CD4-positive, alpha-beta T cell (primary cell): ENCODE measurements at regions not wholly inside any gene's neighbourhood (a gene's known extent, or its start where the extent isn't known, plus 50 kb on each side); places are given as distances from the start of the nearest gene placed in this dataset.
"Not testable (repeated sequence)": the region's sequence is repeated elsewhere in the genome, so short reads cannot be mapped to it uniquely, and the experiment has no call there.

Experiments
- ATAC-seq: fragments of 200-7000 bp; cut with Tn5 transposase; one replicate; pipeline ENCODE4 v1.10.0; 2022; ENCODE audit warnings: mild to moderate bottlenecking; ENCODE audit not compliant: poor library complexity
- CTCF ChIA-PET: fragments of 350-600 bp; sonication (Branson Sonifier 250); formaldehyde crosslinking; loops from one replicate; lab custom pipeline; 2021; ENCODE audit warnings: antibody characterized with exemption, inconsistent platforms; lab: Charles Lee
- POLR2A ChIA-PET: fragments of 350-600 bp; sonication (Branson Sonifier 250); formaldehyde crosslinking; loops from one replicate; lab custom pipeline; 2021; ENCODE audit warnings: antibody characterized with exemption, inconsistent platforms; lab: Charles Lee
- DNase-seq, 14 experiments: peaks; one replicate each; pipeline ENCODE4 v3.0.0-alpha.2; 2013 to 2020; ENCODE audit warnings: mixed read lengths in 2 of 14
- H3K27ac ChIP-seq, 2 donors: one replicate each; pipeline versions ENCODE4 v1.5.1 to v1.7.0; 2013; ENCODE audit warnings: low read length in 2 of 2, low read depth in 1 of 2, mild to moderate bottlenecking in 1 of 2
- H3K27me3 ChIP-seq, 2 experiments: 1 replicate in 1 of 2; 2 replicates in 1 of 2; pipeline versions ENCODE4 v1.6.1 to v1.7.0; 2013; ENCODE audit warnings: low read length in 2 of 2, control low read depth in 1 of 2, mild to moderate bottlenecking in 1 of 2, moderate library complexity in 1 of 2; ENCODE audit not compliant: insufficient read depth in 2 of 2, control insufficient read depth in 1 of 2
- H3K36me3 ChIP-seq: one replicate; pipeline ENCODE4 v1.6.1; 2013; ENCODE audit warnings: low read length, control low read depth; ENCODE audit not compliant: insufficient read depth
- H3K4me1 ChIP-seq: one replicate; pipeline ENCODE4 v1.6.1; 2013; ENCODE audit warnings: low read length, control low read depth; ENCODE audit not compliant: insufficient read depth
- H3K4me3 ChIP-seq: one replicate; pipeline ENCODE4 v1.5.1; 2013; ENCODE audit warnings: mild to moderate bottlenecking, low read length, moderate library complexity
- H3K9me3 ChIP-seq, 2 experiments: 1 replicate in 1 of 2; 2 replicates in 1 of 2; pipeline versions ENCODE4 v1.6.1 to v1.7.0; 2013; ENCODE audit warnings: low read length in 2 of 2, mild to moderate bottlenecking in 2 of 2, control low read depth in 1 of 2, moderate library complexity in 1 of 2; ENCODE audit not compliant: control insufficient read depth in 1 of 2, insufficient read depth in 1 of 2
- H3K27ac Mint-ChIP-seq: one replicate; pipeline ENCODE4 v1.8.0; 2020; ENCODE audit warnings: mixed read lengths
- H3K27me3 Mint-ChIP-seq: one replicate; pipeline ENCODE4 v1.8.0; 2021; ENCODE audit warnings: mixed read lengths
- H3K36me3 Mint-ChIP-seq: one replicate; pipeline ENCODE4 v1.8.0; 2021; ENCODE audit warnings: low read depth, mixed read lengths
- H3K4me1 Mint-ChIP-seq: one replicate; pipeline ENCODE4 v1.8.0; 2021; ENCODE audit warnings: low read depth, mixed read lengths
- H3K4me3 Mint-ChIP-seq: one replicate; pipeline ENCODE4 v1.8.0; 2020; ENCODE audit warnings: mild to moderate bottlenecking, mixed read lengths
- H3K9me3 Mint-ChIP-seq: one replicate; pipeline ENCODE4 v1.8.0; 2020; ENCODE audit warnings: mixed read lengths
- CTCF ChIP-seq: fragments of 200-600 bp; IDR thresholded peaks from one replicate; pipeline ENCODE4 v1.8.0; 2022; ENCODE audit warnings: antibody characterized with exemption, mild to moderate bottlenecking
- intact Hi-C, 2 experiments: fragments of 100-400 bp; cut with DNase I in 1 of 2; cut with micrococcal nuclease in 1 of 2; formaldehyde crosslinking; loops; one replicate each; pipeline versions ENCODE4 v1.15.1 to v1.9.0; 2023 to 2025; cut with DNase I, micrococcal nuclease

- H3K27me3 ChIP-seq = no peaks in the 10 kb centered on the region
- POLR2A ChIA-PET = no interaction called here
- DNase-seq = no peak
- no peak overlapping the region for H3K27ac Mint-ChIP-seq
- H3K36me3 ChIP-seq = no peaks in the 10 kb centered on the region
- CTCF ChIA-PET = interaction anchor here (1.4 kb wide), 1 partner anchor 16 kb away, joined by 4 read pairs; no protein-coding TSS in a partner anchor
- no peak overlapping the region for H3K27ac ChIP-seq
- TF ChIP-seq CTCF = no peak
- H3K9me3 Mint-ChIP-seq = no peaks in the 10 kb centered on the region
- intact Hi-C loops = no loop called here
- H3K36me3 Mint-ChIP-seq = no peaks in the 10 kb centered on the region
- no peaks in the 10 kb centered on the region for H3K27me3 Mint-ChIP-seq
- no peaks in the 10 kb centered on the region for H3K4me1 Mint-ChIP-seq
- ATAC-seq = no peak
- H3K9me3 ChIP-seq = no peaks in the 10 kb centered on the region
- no peak overlapping the region for H3K4me3 Mint-ChIP-seq
- no peak overlapping the region for H3K4me3 ChIP-seq
- no peaks in the 10 kb centered on the region for H3K4me1 ChIP-seq
Observed at GRCh38 chr4:81335122-81335912, 120.3 kb upstream of the PRKG2 start.

GRCh38 chr4:81330018-81330417, 115.0 kb upstream of the PRKG2 start:
- no peaks in the 10 kb centered on the region for H3K4me1 Mint-ChIP-seq
- intact Hi-C loops = no loop called here
- POLR2A ChIA-PET = no interaction called here

GRCh38 chr4:81326581-81326980, 111.6 kb upstream of the PRKG2 start:
- Mint-ChIP-seq H3K36me3 (no peaks in the 10 kb centered on the region), H3K4me1 (no peaks in the 10 kb centered on the region), H3K9me3 (peaks cover 12% of the 10 kb centered on the region), H3K4me3 (no peak overlapping the region), H3K27me3 (peaks cover 23% of the 10 kb centered on the region), H3K27ac (no peak overlapping the region)
- intact Hi-C loops = no loop called here
- ChIA-PET POLR2A (no interaction called here), CTCF (no interaction called here)
- Histone ChIP-seq H3K4me1 (no peaks in the 10 kb centered on the region), H3K27me3 (peaks cover 0 to 1% of the 10 kb centered on the region in 2 experiments), H3K27ac (no peak overlapping the region), H3K4me3 (no peak overlapping the region), H3K36me3 (no peaks in the 10 kb centered on the region), H3K9me3 (peaks cover 0 to 5% of the 10 kb centered on the region in 2 experiments)
- no peak for ATAC-seq
- DNase-seq = no peak
- no peak for TF ChIP-seq CTCF

More at GRCh38 chr4:81330018-81330417, 115.0 kb upstream of the PRKG2 start:
- no peaks in the 10 kb centered on the region for H3K36me3 ChIP-seq
- no peak for DNase-seq
- no peak overlapping the region for H3K4me3 Mint-ChIP-seq
- H3K36me3 Mint-ChIP-seq = no peaks in the 10 kb centered on the region
- peaks cover under 1% of the 10 kb centered on the region for H3K27me3 Mint-ChIP-seq
- CTCF ChIA-PET = no interaction called here
- no peak overlapping the region for H3K4me3 ChIP-seq
- H3K4me1 ChIP-seq = no peaks in the 10 kb centered on the region
- ATAC-seq = no peak
- H3K27ac Mint-ChIP-seq = no peak overlapping the region
- peaks cover 0 to 3% of the 10 kb centered on the region in 2 experiments for H3K9me3 ChIP-seq
- no peaks in the 10 kb centered on the region for H3K27me3 ChIP-seq
- no peak for TF ChIP-seq CTCF
- peaks cover 5% of the 10 kb centered on the region for H3K9me3 Mint-ChIP-seq
- no peak overlapping the region for H3K27ac ChIP-seq

- ATAC-seq, intact Hi-C loops, H3K36me3 Mint-ChIP-seq, H3K4me3 Mint-ChIP-seq, CTCF ChIA-PET, H3K4me1 Mint-ChIP-seq, H3K27ac ChIP-seq, DNase-seq, POLR2A ChIA-PET, H3K27me3 ChIP-seq, H3K4me3 ChIP-seq, H3K4me1 ChIP-seq, H3K27ac Mint-ChIP-seq, H3K36me3 ChIP-seq: not testable (repeated sequence)
- H3K27me3 Mint-ChIP-seq = peaks cover 30% of the 10 kb centered on the region
- H3K9me3 ChIP-seq = peaks cover 0 to 13% of the 10 kb centered on the region in 2 experiments
- H3K9me3 Mint-ChIP-seq = peaks cover 12% of the 10 kb centered on the region
Observed at GRCh38 chr4:81324594-81324993, 109.6 kb upstream of the PRKG2 start.
